Psoas muscle (tissue), 7 donors: ENCODE measurements at regions not wholly inside any gene's neighbourhood (a gene's known extent, or its start where the extent isn't known, plus 50 kb on each side); places are given as distances from the start of the nearest gene placed in this dataset.

Experiments
- ATAC-seq, 4 donors: fragments of 200-7000 bp; cut with Tn5 transposase; one replicate each; pipeline ENCODE4 v1.9.1; 2020; ENCODE audit warnings: moderate library complexity in 3 of 4, mild to moderate bottlenecking in 2 of 4
- DNase-seq, 2 donors: peaks; one replicate each; pipeline ENCODE4 v3.0.0-alpha.2; 2020
- H3K27ac ChIP-seq: fragments of 200-600 bp; one replicate; pipeline ENCODE4 v1.8.0; 2022
- H3K27me3 ChIP-seq, 3 donors: fragments of 200-600 bp in 1 of 3; one replicate each; pipeline versions ENCODE4 v1.6.1 to v1.8.0; 2013 to 2022; ENCODE audit warnings: low read length in 2 of 3, mild to moderate bottlenecking in 2 of 3, moderate library complexity in 1 of 3; ENCODE audit not compliant: insufficient read depth in 3 of 3
- H3K36me3 ChIP-seq, 2 donors: fragments of 200-600 bp in 1 of 2; one replicate each; pipeline versions ENCODE4 v1.6.1 to v1.8.0; 2013 to 2022; ENCODE audit warnings: low read depth in 1 of 2, mild to moderate bottlenecking in 1 of 2, moderate library complexity in 1 of 2; ENCODE audit not compliant: insufficient read depth in 1 of 2
- H3K4me1 ChIP-seq: fragments of 200-600 bp; one replicate; pipeline ENCODE4 v1.8.0; 2022
- H3K4me3 ChIP-seq: fragments of 200-600 bp; one replicate; pipeline ENCODE4 v1.8.0; 2022; ENCODE audit warnings: mild to moderate bottlenecking
- H3K9me3 ChIP-seq: fragments of 200-600 bp; one replicate; pipeline ENCODE4 v1.8.0; 2022
- WGBS, 3 donors: extraction: QIAGEN DNeasy Blood & Tissue Kit; methylation state at CpG; one replicate each; pipeline versions ENCODE4 v1.1.6 to v1.1.7; 2013; 5-methylcytosine and 5-hydroxymethylcytosine counted together
- intact Hi-C, 2 donors: fragments of 100-400 bp; cut with DNase I; formaldehyde crosslinking; loops; one replicate each; pipeline versions ENCODE4 v1.11.0 to v1.14.2; 2022
- TF ChIP-seq, protein P1 (sequence below): fragments of 200-600 bp; IDR thresholded peaks from one replicate; pipeline ENCODE4 v1.8.0; 2022; ENCODE audit warnings: antibody characterized with exemption
- donor health status: healthy with polysubstance abuse.
- donor health status: DM: no; HTN: no; CAD: no; lungs with moderate emphysema.
- donor health status: Bipolar disorder and iron deficiency.
- donor health status: healthy.
- donor health status: DM: yes; HTN: yes; CAD: no.
- donor health status: DM: no; HTN: no; CAD: no.
- donor health status: DM: yes; HTN: yes; CAD: no.

GRCh38 chr10:130623680-130624267 lies 487.6 kb downstream of the GLRX3 start:
- no peak overlapping the region for H3K4me3 ChIP-seq
- no peaks in the 10 kb centered on the region for H3K4me1 ChIP-seq
- 22 to 28% (median 24%) methylated on average over 4 of the region's 4 CpGs for WGBS, 3 donors
- no peak for ATAC-seq
- no peak for DNase-seq
- H3K27me3 ChIP-seq = no peaks in the 10 kb centered on the region
- TF ChIP-seq, protein P1, sequence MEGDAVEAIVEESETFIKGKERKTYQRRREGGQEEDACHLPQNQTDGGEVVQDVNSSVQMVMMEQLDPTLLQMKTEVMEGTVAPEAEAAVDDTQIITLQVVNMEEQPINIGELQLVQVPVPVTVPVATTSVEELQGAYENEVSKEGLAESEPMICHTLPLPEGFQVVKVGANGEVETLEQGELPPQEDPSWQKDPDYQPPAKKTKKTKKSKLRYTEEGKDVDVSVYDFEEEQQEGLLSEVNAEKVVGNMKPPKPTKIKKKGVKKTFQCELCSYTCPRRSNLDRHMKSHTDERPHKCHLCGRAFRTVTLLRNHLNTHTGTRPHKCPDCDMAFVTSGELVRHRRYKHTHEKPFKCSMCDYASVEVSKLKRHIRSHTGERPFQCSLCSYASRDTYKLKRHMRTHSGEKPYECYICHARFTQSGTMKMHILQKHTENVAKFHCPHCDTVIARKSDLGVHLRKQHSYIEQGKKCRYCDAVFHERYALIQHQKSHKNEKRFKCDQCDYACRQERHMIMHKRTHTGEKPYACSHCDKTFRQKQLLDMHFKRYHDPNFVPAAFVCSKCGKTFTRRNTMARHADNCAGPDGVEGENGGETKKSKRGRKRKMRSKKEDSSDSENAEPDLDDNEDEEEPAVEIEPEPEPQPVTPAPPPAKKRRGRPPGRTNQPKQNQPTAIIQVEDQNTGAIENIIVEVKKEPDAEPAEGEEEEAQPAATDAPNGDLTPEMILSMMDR = no peak
- no peaks in the 10 kb centered on the region for H3K36me3 ChIP-seq
- H3K27ac ChIP-seq = no peak overlapping the region
- no peaks in the 10 kb centered on the region for H3K9me3 ChIP-seq
- intact Hi-C loops = no loop called here

- ATAC-seq (no peak), DNase-seq (no peak)
- no peaks in the 10 kb centered on the region for H3K27me3 ChIP-seq
- H3K36me3 ChIP-seq = no peaks in the 10 kb centered on the region
- intact Hi-C loops = no loop called here
- no peak overlapping the region for H3K4me3 ChIP-seq
- TF ChIP-seq, protein P1 = no peak
- H3K4me1 ChIP-seq = no peaks in the 10 kb centered on the region
- 68 to 71% (median 71%) methylated on average over 3 of the region's 3 CpGs for WGBS, 3 donors
- no peaks in the 10 kb centered on the region for H3K9me3 ChIP-seq
- no peak overlapping the region for H3K27ac ChIP-seq
These were observed 491.3 kb downstream of the GLRX3 start for GRCh38 chr10:130627346-130628045.

DNA sequence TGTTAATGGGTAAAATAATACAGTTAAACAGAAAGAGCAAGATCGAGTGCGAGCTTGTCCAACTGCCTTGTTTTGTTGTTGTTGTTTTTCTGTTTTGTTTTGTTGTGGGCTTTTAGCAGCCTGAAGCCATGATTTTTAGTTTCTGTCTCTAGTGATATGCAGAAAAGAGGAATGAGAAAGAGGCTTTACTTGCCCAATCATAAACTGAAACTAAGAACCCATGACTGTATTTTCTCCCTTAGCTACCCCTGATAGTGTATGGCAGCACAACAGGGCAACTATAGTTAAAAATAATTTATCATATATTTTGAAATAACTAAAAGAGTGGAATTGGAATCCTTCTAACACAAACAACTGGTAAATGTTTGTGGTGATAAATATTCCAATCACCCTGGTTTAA lies 493.9 kb downstream of the GLRX3 start:
- WGBS, 3 donors = 86 to 98% (median 92%) methylated on average over 2 of the region's 2 CpGs
- Histone ChIP-seq H3K27me3 (no peaks in the 10 kb centered on the region), H3K36me3 (no peaks in the 10 kb centered on the region), H3K27ac (no peak overlapping the region), H3K9me3 (no peaks in the 10 kb centered on the region), H3K4me1 (no peaks in the 10 kb centered on the region), H3K4me3 (no peak overlapping the region)
- DNase-seq (no peak), ATAC-seq (no peak)
- intact Hi-C loops = no loop called here
- TF ChIP-seq, protein P1 = no peak

DNA sequence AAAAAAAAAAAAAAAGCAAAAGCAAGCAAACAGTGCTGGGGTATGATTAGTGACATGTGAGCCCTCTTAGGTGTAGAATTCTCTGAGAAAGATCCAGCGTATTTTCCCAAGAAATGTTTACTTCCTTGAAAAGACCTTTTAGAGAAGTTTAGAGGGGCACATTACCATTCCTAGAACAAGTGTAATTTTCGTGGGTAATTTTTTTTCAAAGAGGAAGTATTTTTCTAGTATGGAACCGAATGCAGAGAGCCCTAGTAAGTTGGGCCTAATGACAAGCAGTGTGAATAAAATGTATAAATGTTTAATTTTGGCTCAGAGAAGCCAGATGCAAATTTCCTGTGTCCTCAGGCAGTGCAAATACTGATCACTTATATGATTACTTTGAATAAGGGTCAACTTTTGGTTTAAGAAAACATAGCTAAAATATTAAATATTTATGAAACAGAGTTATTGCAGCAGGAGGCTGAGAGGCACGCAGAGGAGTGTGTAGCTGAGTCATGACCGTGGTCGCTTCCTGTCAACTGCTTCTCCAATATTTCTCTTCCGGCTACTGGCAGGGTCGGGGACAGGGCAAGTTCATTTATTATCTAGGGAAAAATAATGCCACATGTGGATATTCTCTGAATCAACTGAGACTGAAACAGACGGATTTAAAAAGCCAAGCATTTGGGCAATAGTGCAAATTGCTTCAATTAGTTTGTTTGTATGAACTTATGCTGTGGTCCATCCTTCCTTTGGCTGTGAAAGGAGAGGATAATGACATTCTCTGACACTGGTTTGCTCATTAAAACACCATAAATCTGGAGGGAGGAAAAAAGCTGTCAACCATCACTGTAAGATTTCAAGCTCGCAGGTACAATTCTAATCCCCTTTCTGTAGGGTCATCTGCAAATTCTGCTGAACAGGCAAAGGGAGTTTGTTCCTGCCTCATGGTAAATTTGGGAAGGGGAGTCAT lies 495.2 kb downstream of the GLRX3 start:
- Histone ChIP-seq H3K27ac (no peak overlapping the region), H3K4me3 (no peak overlapping the region), H3K27me3 (peaks cover 0 to 3% (median 0%) of the 10 kb centered on the region in 3 donors), H3K9me3 (no peaks in the 10 kb centered on the region), H3K36me3 (no peaks in the 10 kb centered on the region), H3K4me1 (no peaks in the 10 kb centered on the region)
- DNase-seq = no peak
- 36 to 49% (median 48%) methylated on average over 10 of the region's 10 CpGs for WGBS, 3 donors
- TF ChIP-seq, protein P1 = no peak
- intact Hi-C loops = no loop called here
- ATAC-seq = no peak
